GM12874 (cell line): ENCODE measurements at regions not wholly inside any gene's neighbourhood (a gene's known extent, or its start where the extent isn't known, plus 50 kb on each side); places are given as distances from the start of the nearest gene placed in this dataset.

Source experiments
- CTCF ChIP-seq: IDR thresholded peaks from 2 replicates; pipeline ENCODE4 v1.5.1; 2011; ENCODE audit warnings: low read depth, mild to moderate bottlenecking, control low read depth, low read length, moderate library complexity; ENCODE audit not compliant: insufficient read depth

- TF ChIP-seq CTCF, result no peak
Measured at GRCh38 chr5:10904862-10905432, 143.9 kb upstream of the DAP start.

GRCh38 chr5:10903786-10904560 lies 142.9 kb upstream of the DAP start:
- no peak for TF ChIP-seq CTCF

- TF ChIP-seq CTCF, result no peak
Measured at GRCh38 chr5:10902145-10902544, 141.1 kb upstream of the DAP start.

- TF ChIP-seq CTCF, result no peak
Measured at GRCh38 chr5:10898514-10898913, 137.5 kb upstream of the DAP start.

DNA sequence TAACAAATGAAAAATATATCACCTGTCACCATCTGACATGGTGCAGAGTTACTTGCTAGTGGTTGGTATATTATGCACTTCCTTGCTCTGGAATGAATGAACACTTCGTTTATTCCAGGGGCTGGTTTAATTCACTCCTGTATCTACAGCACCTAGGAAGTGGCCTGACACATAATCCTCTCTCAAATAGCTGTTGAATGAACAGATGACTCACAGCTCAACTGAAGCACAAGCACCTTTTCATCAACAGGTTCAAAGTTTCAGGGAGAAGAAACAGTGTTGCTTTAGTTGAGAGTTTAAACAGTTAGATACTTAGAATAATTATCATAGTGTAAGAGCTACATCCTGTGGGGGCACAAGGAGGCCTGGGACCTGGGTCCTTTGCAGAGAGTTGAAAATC lies 135.0 kb upstream of the DAP start:
- TF ChIP-seq CTCF, result no peak

- TF ChIP-seq CTCF, result no peak
Measured at GRCh38 chr5:10894445-10895054, 133.5 kb upstream of the DAP start.

DNA sequence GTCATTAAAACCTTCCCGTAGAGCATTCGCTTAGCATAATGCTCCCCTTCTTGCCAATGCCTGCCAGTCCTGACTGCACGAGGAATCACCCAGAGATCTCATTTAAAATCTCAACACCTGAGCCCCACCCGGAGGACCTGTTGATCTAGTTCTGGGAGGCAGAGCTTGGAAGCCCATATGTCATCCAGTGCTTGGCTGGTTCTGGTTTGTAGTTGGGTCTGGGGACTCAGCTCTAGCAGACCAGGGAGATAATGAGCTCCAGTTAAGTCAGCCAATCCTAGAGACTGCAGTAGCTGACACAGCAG lies 131.8 kb upstream of the DAP start:
- no peak for TF ChIP-seq CTCF
